GM19455 (cell line): ENCODE measurements at regions not wholly inside any gene's neighbourhood (a gene's known extent, or its start where the extent isn't known, plus 50 kb on each side); places are given as distances from the start of the nearest gene placed in this dataset.
"Not testable (repeated sequence)": the region's sequence is repeated elsewhere in the genome, so short reads cannot be mapped to it uniquely, and the experiment has no call there.

Experiments used
- ATAC-seq: cut with Tn5 transposase; IDR thresholded peaks from one replicate; pipeline ENCODE4 v1.9.1; 2021; ENCODE audit not compliant: unreplicated experiment

GRCh38 chr11:121909596-121909995 lies 206.4 kb downstream of the BLID start:
- no peak for ATAC-seq

- ATAC-seq = no peak
These were observed 208.6 kb downstream of the BLID start for GRCh38 chr11:121907379-121907778.

GRCh38 chr11:121904148-121904547 lies 211.9 kb downstream of the BLID start:
- ATAC-seq = no peak

GRCh38 chr11:121901886-121902285 lies 214.1 kb downstream of the BLID start:
- no peak for ATAC-seq

- ATAC-seq = not testable (repeated sequence)
These were observed 214.6 kb downstream of the BLID start for GRCh38 chr11:121901417-121901816.

GRCh38 chr11:121899520-121899919 lies 216.5 kb downstream of the BLID start:
- ATAC-seq = no peak

GRCh38 chr11:121898903-121899302 lies 217.1 kb downstream of the BLID start:
- no peak for ATAC-seq

GRCh38 chr11:121895919-121896318 lies 220.1 kb downstream of the BLID start:
- no peak for ATAC-seq

- ATAC-seq = no peak
These were observed 221.4 kb downstream of the BLID start for GRCh38 chr11:121894581-121894980.

- no peak for ATAC-seq
These were observed 223.2 kb downstream of the BLID start for GRCh38 chr11:121892863-121893262.

- ATAC-seq = no peak
These were observed 223.8 kb downstream of the BLID start for GRCh38 chr11:121892131-121892681.

GRCh38 chr11:121890946-121891515 lies 225.0 kb downstream of the BLID start:
- no peak for ATAC-seq

- ATAC-seq = no peak
These were observed 225.6 kb downstream of the BLID start for GRCh38 chr11:121890377-121890776.

- no peak for ATAC-seq
These were observed 226.1 kb downstream of the BLID start for GRCh38 chr11:121889931-121890330.

- ATAC-seq = no peak
These were observed 226.8 kb downstream of the BLID start for GRCh38 chr11:121889186-121889585.

GRCh38 chr11:121887976-121888557 lies 227.9 kb downstream of the BLID start:
- ATAC-seq = no peak

- ATAC-seq = no peak
These were observed 228.4 kb downstream of the BLID start for GRCh38 chr11:121887569-121887968.

GRCh38 chr11:121886996-121887395 lies 229.0 kb downstream of the BLID start:
- no peak for ATAC-seq

- ATAC-seq = no peak
These were observed 229.8 kb downstream of the BLID start for GRCh38 chr11:121886005-121886734.

GRCh38 chr11:121884626-121885025 lies 231.4 kb downstream of the BLID start:
- no peak for ATAC-seq

GRCh38 chr11:121881806-121882205 lies 234.2 kb downstream of the BLID start:
- no peak for ATAC-seq

GRCh38 chr11:121877152-121877551 lies 238.9 kb downstream of the BLID start:
- ATAC-seq = no peak
